ENCODE measurements at regions not wholly inside any gene's neighbourhood (a gene's known extent, or its start where the extent isn't known, plus 50 kb on each side); places are given as distances from the start of the nearest gene placed in this dataset.
"Not testable (repeated sequence)": the region's sequence is repeated elsewhere in the genome, so short reads cannot be mapped to it uniquely, and the experiment has no call there.

DNA sequence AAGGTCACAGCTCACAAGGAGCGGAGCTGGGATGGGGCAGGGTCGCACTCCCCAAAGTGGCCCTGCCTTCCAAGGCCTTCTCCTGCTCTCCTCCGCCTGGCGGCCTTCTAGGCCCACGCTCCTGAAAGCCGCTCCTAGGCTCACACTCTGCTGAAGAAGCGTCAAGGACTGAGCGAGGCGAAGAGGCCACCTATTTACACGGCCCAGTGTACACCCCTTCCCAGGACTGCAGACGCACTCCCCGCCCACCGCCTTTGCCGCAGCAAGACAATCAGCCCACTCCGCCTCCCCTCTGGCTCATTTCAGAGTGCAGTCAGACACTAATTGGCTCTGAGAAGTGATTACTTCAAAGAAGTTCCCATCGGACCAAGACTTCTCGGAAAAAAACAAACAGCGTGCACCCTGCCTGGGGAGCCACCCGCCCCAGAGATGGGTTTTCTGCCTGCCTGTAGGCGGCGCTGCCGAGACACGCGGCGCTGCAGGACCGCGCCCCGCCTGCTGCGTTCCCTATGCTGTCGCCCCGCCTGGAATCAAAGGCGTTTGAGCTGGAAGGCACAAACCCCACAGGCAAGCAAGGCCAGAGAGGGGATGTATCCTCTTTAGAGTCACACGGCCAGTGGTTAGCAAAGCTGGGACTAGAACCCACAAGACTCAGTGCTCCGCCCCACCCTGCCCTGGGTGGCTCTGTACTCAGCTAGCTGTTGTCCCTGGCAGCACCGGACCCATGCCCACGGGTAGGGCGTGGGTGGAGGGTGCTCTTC is 414.8 kb downstream of the BUD13 start:
- no peak for DNase-seq (ENCODE audit: low spot score in 2 of 2)

DNA sequence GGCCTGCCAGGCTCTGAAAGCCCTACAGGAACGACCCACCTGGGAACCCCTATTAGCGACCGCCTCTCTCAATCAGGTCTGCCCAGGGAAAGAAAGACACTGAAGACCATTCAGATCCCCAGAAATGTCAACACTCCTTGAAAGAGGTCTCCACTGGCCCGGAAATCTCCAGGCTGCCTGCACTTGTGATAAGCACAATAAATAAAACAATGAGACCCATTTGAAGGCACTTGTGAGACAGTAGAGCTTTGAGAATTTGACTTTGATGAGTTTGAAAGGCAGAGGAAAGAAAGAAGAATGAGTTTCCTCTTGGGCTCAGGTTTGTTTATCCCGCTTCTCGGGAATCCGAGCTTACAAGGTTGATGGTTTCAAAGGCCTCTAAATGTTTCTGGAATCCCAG is 416.3 kb downstream of the BUD13 start:
- FAIRE-seq: no peak
- no peak for DNase-seq (ENCODE audit: low spot score in 2 of 2)

More for the DNA sequence above, 414.8 kb downstream of the BUD13 start:
- no peak for FAIRE-seq

GRCh38 chr11:116355104-116355503 is 417.7 kb downstream of the BUD13 start:
- FAIRE-seq (no peak), DNase-seq (ENCODE audit: low spot score in 2 of 2) (no peak)

DNA sequence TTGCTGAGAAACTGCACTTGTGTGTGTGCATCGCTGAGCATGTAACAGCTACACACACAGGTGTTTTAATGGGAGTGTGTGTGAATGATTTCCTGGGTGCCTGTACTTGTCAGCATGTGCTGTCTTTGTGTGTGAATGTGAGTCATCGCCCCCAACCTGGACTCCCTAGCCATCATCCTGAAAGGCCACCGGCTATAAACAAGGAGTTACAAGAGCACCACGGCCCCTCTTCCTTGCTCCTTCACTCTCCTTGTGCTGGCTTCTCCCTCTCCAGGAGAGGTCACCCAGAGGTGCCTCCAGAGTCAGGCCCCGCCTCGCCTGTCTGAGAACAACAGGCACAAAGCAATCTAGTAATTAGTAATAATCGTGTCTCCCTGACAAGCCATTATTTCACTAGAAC is 419.2 kb downstream of the BUD13 start:
- no peak for FAIRE-seq
- DNase-seq (ENCODE audit: low spot score in 2 of 2): no peak

- FAIRE-seq (no peak), DNase-seq (ENCODE audit: low spot score in 2 of 2) (no peak)
Measured at GRCh38 chr11:116352881-116353280, 419.9 kb downstream of the BUD13 start.

GRCh38 chr11:116348226-116348625 is 424.6 kb downstream of the BUD13 start:
- FAIRE-seq (no peak), DNase-seq (ENCODE audit: low spot score in 2 of 2) (peak in 1 of 2 donors; percentile 33)

DNA sequence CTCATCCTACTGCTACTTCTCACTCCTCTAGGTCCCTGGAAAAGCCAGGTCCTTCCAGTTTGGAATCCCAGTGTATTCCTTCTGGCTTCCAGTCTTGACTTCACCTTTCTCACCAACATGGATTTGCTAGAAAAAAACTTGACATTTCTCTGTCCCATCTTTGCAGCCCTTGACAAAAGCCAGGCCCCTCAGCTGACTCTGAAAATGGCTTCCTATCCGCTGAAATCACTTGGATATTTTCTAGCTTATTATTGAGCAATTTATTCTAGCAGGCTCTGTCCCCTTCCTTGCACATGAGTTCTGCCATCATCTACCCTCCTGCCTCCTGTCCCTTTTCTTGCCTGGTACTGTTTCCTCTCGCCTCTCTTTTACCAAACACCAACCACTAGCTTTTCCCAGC is 427.2 kb downstream of the BUD13 start:
- FAIRE-seq (no peak), DNase-seq (ENCODE audit: low spot score in 2 of 2) (no peak)

DNA sequence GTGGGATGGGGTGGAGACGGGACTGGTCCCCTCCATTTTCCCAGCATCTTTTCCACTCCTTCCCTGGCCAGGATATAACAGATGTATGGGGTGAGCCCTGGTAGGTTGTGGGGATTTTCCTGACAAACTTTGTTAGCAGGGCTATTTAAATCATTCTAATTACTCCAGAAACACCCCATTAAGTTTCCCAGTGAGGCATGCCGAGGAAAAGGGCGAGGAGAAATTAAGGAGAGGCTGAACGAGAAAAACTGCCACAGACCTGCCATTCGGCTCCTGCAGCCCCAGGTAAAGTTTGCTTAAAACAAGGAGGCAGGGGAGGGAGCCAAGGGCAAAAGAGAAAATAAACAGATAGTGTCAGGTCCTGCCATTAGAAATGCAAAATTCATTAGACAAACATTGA is 428.2 kb downstream of the BUD13 start:
- FAIRE-seq (no peak), DNase-seq (ENCODE audit: low spot score in 2 of 2) (no peak)

DNA sequence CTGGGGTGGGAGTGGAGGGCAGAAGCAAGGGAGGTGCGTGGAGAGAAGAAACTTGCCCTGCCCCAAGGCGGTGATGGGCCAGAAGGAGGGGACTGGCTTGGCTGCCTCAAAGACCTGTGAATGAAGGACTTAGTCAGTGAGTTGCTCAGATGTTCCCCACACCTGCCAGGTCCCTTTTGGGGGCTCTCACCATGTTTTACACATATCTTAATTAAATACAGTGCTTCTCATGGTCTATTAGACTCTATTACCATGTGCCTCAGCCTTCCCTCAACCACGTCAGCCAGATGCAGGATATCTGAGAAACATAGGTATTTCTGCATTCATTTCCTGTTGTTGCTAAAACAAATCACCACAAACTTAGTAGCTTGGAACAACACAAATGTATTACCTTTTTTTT is 429.5 kb downstream of the BUD13 start:
- FAIRE-seq: no peak

GRCh38 chr11:116342148-116342547 is 430.6 kb downstream of the BUD13 start:
- FAIRE-seq: no peak
- no peak for DNase-seq (ENCODE audit: low spot score in 2 of 2)

More for the DNA sequence above, 429.5 kb downstream of the BUD13 start:
- DNase-seq (ENCODE audit: low spot score in 2 of 2): no peak

DNA sequence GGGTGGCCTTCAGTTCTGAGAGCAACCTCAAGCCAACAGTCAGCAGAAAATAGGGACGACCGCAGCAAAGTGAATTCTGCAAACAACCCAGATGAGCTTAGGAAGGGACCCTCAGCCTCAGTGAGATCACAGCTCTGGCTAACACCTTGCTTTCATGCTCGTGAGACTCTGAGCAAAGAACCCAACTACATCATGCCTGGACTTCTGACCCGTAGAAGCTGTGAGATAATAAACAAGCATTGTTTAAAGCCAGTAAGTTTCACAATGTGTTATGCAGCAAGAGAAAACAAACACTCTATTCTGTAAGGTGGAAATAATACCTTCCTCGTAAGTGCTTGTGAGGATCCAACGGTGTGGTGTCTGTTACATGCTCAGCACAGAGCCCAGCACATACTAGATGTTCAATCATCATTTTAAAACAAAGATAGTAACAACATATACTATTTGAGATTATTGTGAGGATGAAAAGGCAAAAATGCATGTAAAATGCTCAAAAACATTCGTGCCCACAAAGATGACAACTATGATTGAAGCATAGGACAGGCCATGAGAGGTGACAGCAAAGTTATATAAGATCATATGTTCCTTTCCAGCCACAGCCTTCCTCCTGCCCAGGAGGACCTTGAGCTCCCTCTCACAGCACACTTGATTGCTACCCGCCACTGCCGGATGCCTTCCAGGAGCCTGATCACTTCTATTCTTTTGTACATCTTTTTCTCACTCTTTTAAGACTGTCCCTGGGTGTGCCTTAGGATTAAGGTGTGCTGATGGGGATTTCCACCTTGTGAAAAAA is 433.3 kb downstream of the BUD13 start:
- no peak for FAIRE-seq

GRCh38 chr11:116338500-116338899 is 434.3 kb downstream of the BUD13 start:
- FAIRE-seq; DNase-seq (ENCODE audit: low spot score in 2 of 2): not testable (repeated sequence)

More for the DNA sequence above, 433.3 kb downstream of the BUD13 start:
- DNase-seq (ENCODE audit: low spot score in 2 of 2): no peak

GRCh38 chr11:116336540-116336939 is 436.2 kb downstream of the BUD13 start:
- FAIRE-seq (no peak), DNase-seq (ENCODE audit: low spot score in 2 of 2) (no peak)

- no peak for FAIRE-seq
- DNase-seq (ENCODE audit: low spot score in 2 of 2): no peak
Measured at GRCh38 chr11:116335891-116336290, 436.9 kb downstream of the BUD13 start.

GRCh38 chr11:116335078-116335477 is 437.7 kb downstream of the BUD13 start:
- no peak for FAIRE-seq
- DNase-seq (ENCODE audit: low spot score in 2 of 2): no peak

GRCh38 chr11:116334596-116334995 is 438.2 kb downstream of the BUD13 start:
- FAIRE-seq: no peak
- no peak for DNase-seq (ENCODE audit: low spot score in 2 of 2)

- FAIRE-seq (no peak), DNase-seq (ENCODE audit: low spot score in 2 of 2) (no peak)
Measured at GRCh38 chr11:116333001-116333535, 439.7 kb downstream of the BUD13 start.

DNA sequence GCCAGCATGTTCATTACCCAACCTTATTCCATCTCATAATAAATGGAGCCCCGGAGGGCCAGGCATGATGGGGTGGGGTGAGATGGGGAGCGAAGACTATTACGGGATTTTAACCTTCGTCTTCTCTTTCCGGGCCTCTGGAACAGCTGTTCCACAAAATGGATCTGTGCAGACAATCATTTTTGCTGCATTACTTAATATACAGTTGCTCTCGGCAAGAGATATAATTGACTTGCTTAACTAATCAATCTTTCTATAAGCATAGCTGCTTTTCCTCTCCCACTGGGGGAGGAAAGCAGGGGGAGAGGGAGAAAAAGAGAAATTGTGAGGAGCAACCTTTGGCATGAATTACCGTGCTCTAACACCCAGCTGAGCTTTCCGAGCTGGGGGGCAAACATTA is 440.4 kb downstream of the BUD13 start:
- no peak for DNase-seq (ENCODE audit: low spot score in 2 of 2)
- no peak for FAIRE-seq

DNA sequence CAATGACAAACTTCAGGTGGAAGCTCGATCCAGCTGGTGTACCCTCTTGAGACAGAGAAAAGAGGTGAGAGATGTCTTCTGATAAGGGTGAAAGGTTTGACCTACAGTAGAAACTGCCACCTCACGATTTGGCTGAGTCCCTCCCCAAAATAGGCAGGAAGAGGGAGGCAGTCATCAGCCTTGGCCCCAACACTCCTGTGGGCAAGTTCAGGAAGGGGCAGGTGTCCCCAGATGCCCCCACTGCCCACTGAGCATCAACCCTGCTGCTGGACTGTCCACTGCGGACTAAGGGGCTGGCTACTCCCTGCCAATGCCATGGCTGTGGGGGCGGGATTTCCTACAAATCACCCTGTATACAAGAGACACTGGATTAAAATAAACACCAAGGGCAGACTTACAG is 441.4 kb downstream of the BUD13 start:
- FAIRE-seq: no peak
- no peak for DNase-seq (ENCODE audit: low spot score in 2 of 2)

DNA sequence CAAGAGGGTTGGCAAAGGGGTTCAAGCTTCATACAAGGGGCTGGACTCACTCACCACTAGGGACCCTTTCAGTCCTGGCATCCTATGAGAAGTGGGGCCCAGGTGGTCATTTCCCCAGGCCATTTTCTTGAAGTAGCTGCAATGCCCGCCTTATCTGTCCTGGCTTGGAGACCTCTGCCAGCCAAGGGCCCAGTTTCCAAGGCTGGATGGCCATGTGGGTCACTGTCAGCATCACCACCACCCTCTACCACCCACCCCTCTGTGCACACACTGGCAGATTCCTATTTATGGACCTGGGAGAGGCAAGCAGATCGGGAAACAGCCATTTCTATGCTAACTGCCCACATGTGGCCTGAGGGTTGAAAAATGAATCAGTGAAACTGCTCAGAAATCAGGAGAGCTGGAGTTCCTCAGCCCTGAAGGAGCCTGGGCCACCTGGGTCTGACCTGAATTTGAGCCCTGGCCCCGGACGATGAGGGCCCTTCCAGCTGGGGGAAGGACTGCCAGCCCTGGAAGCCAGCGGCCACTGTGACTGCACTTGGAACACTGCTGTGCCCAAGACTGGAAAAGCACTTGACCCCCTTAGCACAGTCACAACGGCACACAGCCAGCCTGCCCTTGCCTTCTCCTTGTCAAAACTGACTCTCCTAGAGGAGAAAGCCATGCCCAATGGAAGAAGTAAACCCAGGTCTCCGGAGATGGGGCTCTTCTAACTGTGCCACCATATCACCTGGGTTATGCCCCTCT is 442.2 kb downstream of the BUD13 start:
- FAIRE-seq: no peak
- DNase-seq (ENCODE audit: low spot score in 2 of 2): no peak

Measured in frontal cortex (tissue), 3 donors.